HG03439 (cell line): ENCODE measurements at regions not wholly inside any gene's neighbourhood (a gene's known extent, or its start where the extent isn't known, plus 50 kb on each side); places are given as distances from the start of the nearest gene placed in this dataset.
A peak's percentile ranks its signal among the peaks of the same experiment; 100 is the strongest.

Source experiments
- ATAC-seq: cut with Tn5 transposase; IDR thresholded peaks from one replicate; pipeline ENCODE4 v1.9.1; 2021; ENCODE audit warnings: mild to moderate bottlenecking, moderate library complexity; ENCODE audit not compliant: unreplicated experiment

DNA sequence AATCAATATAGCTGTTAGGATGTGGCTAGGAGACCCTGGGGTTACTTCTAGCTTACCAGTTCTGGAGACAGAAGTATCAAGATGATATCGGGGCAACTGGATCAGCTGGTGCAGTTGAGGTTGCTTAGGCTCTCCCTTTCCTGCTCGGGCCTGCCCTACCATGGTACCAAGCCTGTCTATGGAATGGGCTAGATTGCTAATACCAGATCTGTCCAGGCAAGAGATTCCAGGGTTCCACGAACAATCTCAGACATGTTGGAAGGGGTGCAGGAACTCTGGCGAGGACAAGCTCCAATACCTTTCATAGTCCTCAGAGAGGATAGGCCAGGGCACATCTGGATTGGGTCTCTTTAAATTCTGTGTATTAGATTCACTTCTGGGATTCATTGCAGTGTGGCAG is 53.8 kb downstream of the ADM start:
- ATAC-seq: no peak

GRCh38 chr11:10359171-10359570 is 54.3 kb downstream of the ADM start:
- no peak for ATAC-seq

- ATAC-seq: no peak
Measured at GRCh38 chr11:10360835-10361234, 56.0 kb downstream of the ADM start.

GRCh38 chr11:10365045-10365444 is 60.2 kb downstream of the ADM start:
- no peak for ATAC-seq

GRCh38 chr11:10366568-10367331 is 61.9 kb downstream of the ADM start:
- peak; percentile 93 for ATAC-seq

GRCh38 chr11:10371926-10372641 is 67.2 kb downstream of the ADM start:
- no peak for ATAC-seq

- ATAC-seq: no peak
Measured at GRCh38 chr11:10373340-10373739, 68.5 kb downstream of the ADM start.

GRCh38 chr11:10373929-10374328 is 69.1 kb downstream of the ADM start:
- no peak for ATAC-seq

GRCh38 chr11:10374386-10374785 is 69.5 kb downstream of the ADM start:
- no peak for ATAC-seq

DNA sequence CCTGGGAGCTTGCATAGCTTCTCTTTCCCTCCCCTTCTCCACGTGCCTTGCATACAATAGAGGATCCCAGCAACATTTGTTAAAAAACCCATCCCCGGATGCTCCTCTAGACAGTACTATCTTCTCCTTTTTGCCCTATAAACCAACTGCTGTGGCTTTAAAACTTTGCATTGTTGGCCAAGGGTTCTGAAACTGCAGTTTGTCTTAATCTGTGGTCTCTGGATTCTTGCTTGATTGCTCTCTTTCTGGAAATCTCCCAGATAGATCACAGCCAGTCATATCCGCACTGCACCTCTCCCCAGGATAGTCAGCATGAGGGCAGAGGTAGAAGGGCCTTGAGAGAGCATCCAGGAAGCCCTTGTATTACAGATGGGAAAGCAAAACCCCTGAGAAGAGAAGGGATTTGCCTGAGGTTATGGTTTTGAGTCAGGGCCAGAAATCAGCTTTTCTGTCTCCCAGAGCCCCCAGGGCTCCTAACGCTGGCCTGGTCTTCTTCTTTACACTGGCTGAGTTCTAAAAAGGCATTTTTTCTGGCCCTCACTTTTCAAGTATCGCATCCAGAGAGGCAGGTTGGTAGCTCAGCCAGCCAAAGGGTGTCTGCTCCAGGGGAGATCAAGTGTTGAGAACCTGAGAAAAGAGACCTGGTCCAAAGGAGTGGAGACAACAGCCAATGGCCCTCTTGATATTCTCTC is 70.6 kb downstream of the ADM start:
- ATAC-seq: no peak

DNA sequence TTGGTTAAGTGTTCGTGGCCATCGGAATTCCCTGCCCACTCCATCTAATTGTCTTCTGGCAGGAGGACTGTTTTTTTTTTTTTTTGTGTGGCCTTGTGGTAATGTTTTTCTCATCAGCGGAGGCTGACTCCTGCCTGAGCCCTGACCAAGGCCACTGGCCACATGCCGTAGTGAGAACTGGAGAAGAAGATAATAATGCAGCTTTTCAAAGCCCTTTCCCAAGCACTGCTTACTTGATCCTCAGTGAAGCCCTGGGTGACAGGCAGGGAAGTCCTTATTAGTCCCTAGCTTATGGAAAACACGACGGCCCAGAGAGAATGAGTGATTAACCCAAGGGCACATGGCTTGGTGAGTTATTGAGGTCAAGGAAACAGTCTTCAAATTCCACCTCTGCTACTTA is 71.2 kb downstream of the ADM start:
- no peak for ATAC-seq

GRCh38 chr11:10377183-10377582 is 72.3 kb downstream of the ADM start:
- no peak for ATAC-seq

DNA sequence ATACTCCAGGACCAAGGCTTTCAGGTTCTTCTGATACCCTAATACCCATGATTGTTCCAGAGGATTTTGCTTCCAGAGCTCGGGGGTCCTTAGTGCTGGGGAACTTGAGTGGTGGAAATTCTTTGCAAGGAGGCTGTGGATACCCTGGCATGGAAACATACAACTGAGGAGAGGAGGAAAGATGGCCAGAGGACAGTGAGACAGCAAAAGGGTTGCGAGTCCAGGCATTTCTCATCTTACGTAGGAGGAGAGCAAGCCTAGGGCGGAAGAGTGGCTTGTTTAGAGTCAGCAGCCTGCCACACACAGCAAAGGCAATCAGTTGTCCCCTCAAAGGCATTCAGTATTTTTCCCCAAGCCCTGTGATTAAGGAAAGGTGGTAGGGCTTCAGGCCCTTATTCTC is 73.5 kb downstream of the ADM start:
- no peak for ATAC-seq

DNA sequence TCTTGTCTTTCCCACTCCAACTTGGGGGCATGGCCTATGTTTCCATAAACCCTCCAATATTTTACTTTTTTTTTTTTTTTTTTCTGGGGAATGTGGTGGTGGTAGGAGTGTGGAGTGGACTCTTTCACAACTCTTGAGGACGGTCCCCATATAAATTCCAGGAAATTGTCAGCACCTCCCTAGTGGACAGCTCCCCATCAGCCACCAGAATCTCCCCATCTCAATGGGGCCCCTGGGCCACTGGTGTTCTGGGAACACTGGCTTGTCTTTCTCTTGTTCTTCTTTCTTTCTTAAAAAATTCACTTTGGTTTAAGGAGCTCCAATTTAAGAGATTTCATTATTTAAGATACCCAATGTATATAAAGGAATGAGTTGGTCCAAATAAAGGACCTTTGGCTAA is 74.1 kb downstream of the ADM start:
- ATAC-seq: no peak

DNA sequence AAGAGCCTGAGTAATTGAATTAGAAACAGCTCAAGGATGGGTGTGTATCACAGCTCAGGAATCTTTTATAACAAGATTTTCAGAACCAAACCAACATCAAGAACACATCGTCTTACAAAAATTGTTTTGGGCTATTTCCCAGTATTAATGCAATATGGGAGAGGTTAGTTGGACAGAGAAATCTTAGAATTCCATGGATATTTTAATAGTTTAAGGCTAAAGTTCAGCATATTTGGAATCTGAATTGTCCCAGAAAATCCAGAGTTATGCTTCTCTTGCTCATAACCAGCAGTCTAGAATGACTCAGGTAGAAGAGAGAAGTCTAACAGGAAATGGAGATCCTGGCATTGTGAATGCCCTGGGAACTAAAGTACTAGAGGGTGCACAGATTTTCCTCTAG is 74.6 kb downstream of the ADM start:
- no peak for ATAC-seq

- ATAC-seq: no peak
Measured at GRCh38 chr11:10379871-10380568, 75.0 kb upstream of the AMPD3 start.

DNA sequence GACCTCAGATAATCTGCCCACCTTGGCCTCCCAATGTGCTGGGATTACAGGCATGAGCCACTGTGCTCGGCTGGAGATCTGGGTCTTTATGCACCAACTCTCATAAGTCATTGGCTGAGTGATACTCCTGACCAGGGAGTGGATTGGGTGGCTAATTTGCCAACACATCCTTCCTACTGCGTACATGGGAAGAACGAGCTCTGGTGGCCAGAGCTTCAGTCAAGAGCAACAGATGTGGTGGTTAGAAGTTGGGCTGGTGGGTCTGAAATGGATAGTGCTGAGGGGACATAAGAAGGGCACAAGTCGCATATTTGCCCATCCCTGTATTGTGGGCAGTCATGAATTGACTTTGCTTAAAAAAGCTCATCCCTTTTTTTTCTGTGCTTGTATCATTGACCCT is 74.1 kb upstream of the AMPD3 start:
- no peak for ATAC-seq

- ATAC-seq: no peak
Measured at GRCh38 chr11:10381736-10382135, 73.3 kb upstream of the AMPD3 start.

- ATAC-seq: no peak
Measured at GRCh38 chr11:10382518-10382917, 72.5 kb upstream of the AMPD3 start.

DNA sequence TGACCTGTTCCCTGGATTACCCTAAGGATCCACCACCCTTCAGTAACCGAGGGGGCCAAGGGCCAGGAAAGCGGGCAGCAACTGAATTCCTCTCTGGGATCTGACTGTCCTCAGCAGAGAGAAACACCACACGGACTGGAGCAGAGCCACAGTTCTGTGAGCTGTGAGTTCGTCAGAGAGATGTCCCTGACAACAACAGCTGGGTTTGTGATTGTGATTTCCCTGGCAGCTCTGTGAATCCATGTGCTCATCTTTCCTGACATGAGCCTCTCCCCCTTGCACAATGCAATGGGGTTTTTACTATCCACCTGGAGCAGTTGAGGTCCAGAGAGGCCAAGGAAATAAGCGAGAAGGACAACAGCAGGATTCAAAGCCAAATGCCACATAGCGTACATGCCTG is 69.4 kb upstream of the AMPD3 start:
- no peak for ATAC-seq

DNA sequence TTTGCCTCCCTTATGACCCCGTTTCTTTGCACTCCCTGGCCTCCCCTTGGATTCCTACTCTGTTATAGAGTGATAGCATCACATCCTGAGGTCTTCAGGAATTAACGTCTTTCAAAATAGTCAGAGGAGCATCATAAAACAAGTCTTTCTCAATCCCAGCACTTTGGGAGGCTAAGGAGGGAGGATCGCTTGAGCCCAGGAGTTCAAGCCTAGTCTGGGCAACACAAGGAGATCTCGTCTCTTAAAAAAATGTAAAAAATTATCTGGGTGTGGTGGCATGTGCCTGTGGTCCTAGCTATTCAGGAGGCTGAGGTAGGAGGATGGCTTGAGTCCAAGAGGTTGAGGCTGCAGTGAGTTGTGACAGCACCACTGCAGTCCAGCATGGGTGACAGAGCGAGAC is 68.7 kb upstream of the AMPD3 start:
- no peak for ATAC-seq

DNA sequence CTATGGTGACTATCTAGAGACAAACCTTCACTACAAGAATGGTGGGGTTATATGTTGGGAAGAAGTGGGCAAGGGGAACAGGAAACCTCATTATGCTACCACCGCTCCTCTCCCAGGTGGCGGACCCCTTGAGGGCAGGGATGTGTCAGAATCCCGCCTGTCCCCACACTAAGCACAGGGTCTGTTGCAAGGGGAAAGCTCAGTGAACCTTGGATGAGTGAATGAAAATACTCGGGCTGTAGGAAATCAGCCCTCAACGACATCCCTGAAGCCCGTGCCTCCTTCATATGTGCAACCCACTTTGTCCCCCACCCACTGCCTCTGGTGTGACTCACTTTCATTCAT is 68.2 kb upstream of the AMPD3 start:
- ATAC-seq: no peak
